T-helper 1 cell treated with Interleukin-12 subunit alpha and Interleukin-12 subunit beta and Interleukin-4 antibody, amounts not matched to agents 30 μg/mL and 1 μg/mL, for 36 hours (primary cell): ENCODE measurements at regions not wholly inside any gene's neighbourhood (a gene's known extent, or its start where the extent isn't known, plus 50 kb on each side); places are given as distances from the start of the nearest gene placed in this dataset.
"Not testable (repeated sequence)": the region's sequence is repeated elsewhere in the genome, so short reads cannot be mapped to it uniquely, and the experiment has no call there.

Source experiments
- H3K27ac Mint-ChIP-seq: one replicate; pipeline ENCODE4 v1.8.0; 2021; ENCODE audit warnings: mild to moderate bottlenecking, mixed read lengths
- H3K27me3 Mint-ChIP-seq: one replicate; pipeline ENCODE4 v1.8.0; 2021; ENCODE audit warnings: low read depth, mixed read lengths
- H3K36me3 Mint-ChIP-seq: one replicate; pipeline ENCODE4 v1.8.0; 2021; ENCODE audit warnings: low read depth, mixed read lengths
- H3K4me1 Mint-ChIP-seq: one replicate; pipeline ENCODE4 v1.8.0; 2021; ENCODE audit warnings: low read depth, mixed read lengths
- H3K4me3 Mint-ChIP-seq: one replicate; pipeline ENCODE4 v1.8.0; 2021; ENCODE audit warnings: mild to moderate bottlenecking, moderate library complexity, mixed read lengths
- H3K9me3 Mint-ChIP-seq: one replicate; pipeline ENCODE4 v1.8.0; 2021; ENCODE audit warnings: mixed read lengths

DNA sequence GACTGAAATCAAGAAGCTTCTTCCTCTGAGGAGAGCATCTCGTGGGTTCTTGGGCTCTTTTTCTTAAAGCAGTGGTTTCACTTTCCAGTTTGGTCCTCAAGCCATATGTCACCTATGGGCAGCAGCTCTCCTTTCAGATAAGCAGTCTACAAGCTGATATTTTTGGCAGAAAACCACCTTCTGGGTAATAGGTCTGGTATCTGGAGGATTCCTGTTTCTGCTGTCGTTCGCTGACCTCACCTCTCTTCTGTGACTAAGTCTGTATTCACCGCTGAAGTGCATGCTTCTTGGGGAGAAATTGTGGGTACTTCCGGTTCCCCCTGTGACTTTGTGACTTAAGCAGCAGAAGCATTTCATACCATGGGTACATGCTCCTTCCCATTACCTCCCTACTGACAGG, 193.6 kb downstream of the EDN1 start:
- H3K36me3 Mint-ChIP-seq, result no peaks in the 10 kb centered on the region
- no peaks in the 10 kb centered on the region for H3K27me3 Mint-ChIP-seq
- H3K9me3 Mint-ChIP-seq, result no peaks in the 10 kb centered on the region
- peaks cover 7% of the 10 kb centered on the region for H3K4me1 Mint-ChIP-seq
- no peak overlapping the region for H3K4me3 Mint-ChIP-seq
- no peak overlapping the region for H3K27ac Mint-ChIP-seq

- Mint-ChIP-seq H3K27ac (no peak overlapping the region), H3K27me3 (no peaks in the 10 kb centered on the region), H3K9me3 (no peaks in the 10 kb centered on the region), H3K4me3 (no peak overlapping the region), H3K36me3 (no peaks in the 10 kb centered on the region), H3K4me1 (peaks cover 7% of the 10 kb centered on the region)
These were observed 194.4 kb downstream of the EDN1 start for GRCh38 chr6:12484519-12484918.

GRCh38 chr6:12485226-12485764, 195.1 kb downstream of the EDN1 start:
- no peaks in the 10 kb centered on the region for H3K36me3 Mint-ChIP-seq
- H3K27me3 Mint-ChIP-seq, result no peaks in the 10 kb centered on the region
- H3K4me3 Mint-ChIP-seq, result no peak overlapping the region
- peaks cover 7% of the 10 kb centered on the region for H3K4me1 Mint-ChIP-seq
- H3K27ac Mint-ChIP-seq, result no peak overlapping the region
- no peaks in the 10 kb centered on the region for H3K9me3 Mint-ChIP-seq

DNA sequence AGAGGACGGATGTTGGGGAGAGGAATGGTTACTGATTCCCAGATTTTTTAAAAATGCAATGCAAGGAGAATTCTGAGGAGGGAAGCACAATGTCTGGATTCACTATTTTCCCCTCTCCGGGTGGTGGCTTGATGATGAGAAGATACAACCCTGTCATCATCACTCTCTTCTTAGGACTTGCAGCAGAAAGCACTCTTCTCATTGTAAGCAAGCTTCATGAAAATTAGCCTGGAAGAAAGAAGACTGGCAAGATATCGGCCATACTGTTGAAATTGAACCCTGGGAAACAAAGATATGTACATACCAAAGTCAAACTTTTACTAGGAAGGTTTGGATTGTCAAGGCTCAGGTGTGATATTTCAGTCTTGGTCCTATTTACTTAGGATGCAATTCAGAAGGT, 195.7 kb downstream of the EDN1 start:
- H3K4me3 Mint-ChIP-seq, result no peak overlapping the region
- H3K9me3 Mint-ChIP-seq, result no peaks in the 10 kb centered on the region
- no peaks in the 10 kb centered on the region for H3K27me3 Mint-ChIP-seq
- no peaks in the 10 kb centered on the region for H3K36me3 Mint-ChIP-seq
- peaks cover 7% of the 10 kb centered on the region for H3K4me1 Mint-ChIP-seq
- no peak overlapping the region for H3K27ac Mint-ChIP-seq

DNA sequence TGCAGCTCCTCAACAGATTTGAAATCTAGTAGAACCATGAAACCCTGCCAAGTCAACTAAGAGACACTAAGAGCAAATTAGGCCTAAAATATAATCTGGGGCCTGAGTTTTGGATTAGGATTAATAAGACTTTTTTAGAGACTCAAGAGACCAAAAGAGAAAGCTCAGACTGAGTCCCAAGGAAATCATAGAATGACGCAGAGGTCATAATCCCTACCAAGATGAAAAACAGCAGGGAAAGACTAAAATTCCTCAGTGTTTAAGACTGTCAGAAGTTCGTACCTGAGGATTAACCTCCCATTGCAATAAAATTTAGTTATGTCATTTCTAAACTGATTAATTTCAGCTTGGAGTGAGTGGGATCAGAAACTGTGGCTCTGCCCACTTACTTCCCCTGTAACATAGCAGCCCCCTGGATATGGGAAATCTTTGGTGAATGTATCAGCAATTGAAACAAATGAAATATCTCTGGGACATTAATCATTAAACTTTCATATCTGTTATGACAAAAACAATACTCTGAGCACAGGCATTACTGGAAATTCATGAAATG, 200.3 kb downstream of the EDN1 start:
- H3K9me3 Mint-ChIP-seq, result no peaks in the 10 kb centered on the region
- no peaks in the 10 kb centered on the region for H3K36me3 Mint-ChIP-seq
- H3K4me1 Mint-ChIP-seq, result no peaks in the 10 kb centered on the region
- H3K27ac Mint-ChIP-seq, result no peak overlapping the region
- no peak overlapping the region for H3K4me3 Mint-ChIP-seq
- H3K27me3 Mint-ChIP-seq, result no peaks in the 10 kb centered on the region

- Mint-ChIP-seq H3K9me3 (no peaks in the 10 kb centered on the region), H3K4me1 (no peaks in the 10 kb centered on the region), H3K36me3 (no peaks in the 10 kb centered on the region), H3K27me3 (no peaks in the 10 kb centered on the region), H3K27ac (no peak overlapping the region), H3K4me3 (no peak overlapping the region)
These were observed 200.9 kb downstream of the EDN1 start for GRCh38 chr6:12490904-12491571.

DNA sequence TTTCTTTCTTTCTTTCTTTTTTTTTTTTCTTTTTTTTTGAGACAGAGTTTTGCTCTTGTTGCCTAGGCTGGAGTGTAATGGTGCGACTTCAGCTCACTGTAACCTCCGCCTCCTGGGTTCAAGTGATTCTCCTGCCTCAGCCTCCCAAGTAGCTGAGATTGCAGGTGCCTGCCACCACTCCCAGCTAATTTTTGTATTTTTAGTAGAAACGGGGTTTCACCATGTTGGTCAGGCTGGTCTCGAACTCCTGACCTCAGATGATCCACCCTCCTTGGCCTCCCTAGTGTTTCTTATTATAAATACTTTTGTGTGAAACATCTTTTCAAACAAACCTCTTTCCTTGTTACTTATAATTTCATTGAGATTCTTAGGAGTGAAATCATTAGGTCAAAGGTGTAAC, 202.8 kb downstream of the EDN1 start:
- H3K4me3 Mint-ChIP-seq, H3K36me3 Mint-ChIP-seq: not testable (repeated sequence)

GRCh38 chr6:12493446-12493845, 203.3 kb downstream of the EDN1 start:
- Mint-ChIP-seq H3K9me3 (no peaks in the 10 kb centered on the region), H3K4me1 (no peaks in the 10 kb centered on the region), H3K27ac (no peak overlapping the region), H3K27me3 (no peaks in the 10 kb centered on the region), H3K36me3 (no peaks in the 10 kb centered on the region), H3K4me3 (no peak overlapping the region)

More for the DNA sequence above, 202.8 kb downstream of the EDN1 start:
- H3K27ac Mint-ChIP-seq, H3K4me1 Mint-ChIP-seq, H3K27me3 Mint-ChIP-seq, H3K9me3 Mint-ChIP-seq: not testable (repeated sequence)

DNA sequence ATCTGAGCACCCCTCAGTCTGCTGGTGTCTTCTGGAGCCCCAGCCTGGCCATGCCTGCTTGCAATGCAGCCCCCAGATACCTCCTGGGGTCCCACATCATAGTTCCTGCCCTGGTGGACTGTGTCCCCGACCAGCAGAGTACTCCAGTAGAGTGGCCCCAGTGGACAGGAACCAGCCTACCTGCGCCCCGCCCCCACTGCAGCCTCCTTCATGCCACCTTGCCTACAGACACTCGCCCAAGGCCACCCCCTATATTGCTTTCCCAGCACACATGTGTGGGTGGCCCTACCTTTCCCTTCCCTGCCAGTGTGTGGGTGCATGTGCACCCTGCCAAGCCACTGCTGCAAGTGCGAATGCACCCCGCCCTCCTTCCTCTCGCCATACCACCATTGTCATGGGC, 204.0 kb downstream of the EDN1 start:
- Mint-ChIP-seq H3K4me3 (no peak overlapping the region), H3K27ac (no peak overlapping the region), H3K36me3 (no peaks in the 10 kb centered on the region), H3K27me3 (no peaks in the 10 kb centered on the region), H3K9me3 (no peaks in the 10 kb centered on the region), H3K4me1 (no peaks in the 10 kb centered on the region)

DNA sequence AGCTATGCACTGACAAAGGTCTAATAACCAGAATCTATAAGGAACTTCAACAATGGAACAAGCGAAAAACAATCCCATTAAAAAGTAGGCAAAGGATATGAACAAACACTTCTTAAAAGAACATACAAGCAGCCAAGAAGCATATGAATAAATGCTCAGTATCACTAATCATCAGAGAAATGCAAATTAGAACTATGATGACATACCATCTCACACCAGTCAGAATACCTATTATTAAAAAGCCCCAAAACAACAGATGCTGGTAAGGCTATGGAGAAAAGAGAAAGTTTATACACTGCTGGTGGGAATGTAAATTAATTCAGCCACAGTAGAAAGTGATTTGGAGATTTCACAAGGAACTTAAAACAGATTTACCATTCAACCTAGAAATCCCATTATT, 211.8 kb downstream of the EDN1 start:
- H3K9me3 Mint-ChIP-seq, result no peaks in the 10 kb centered on the region
- H3K4me3 Mint-ChIP-seq, result no peak overlapping the region
- no peak overlapping the region for H3K27ac Mint-ChIP-seq
- no peaks in the 10 kb centered on the region for H3K4me1 Mint-ChIP-seq
- H3K27me3 Mint-ChIP-seq, result no peaks in the 10 kb centered on the region
- H3K36me3 Mint-ChIP-seq, result no peaks in the 10 kb centered on the region

DNA sequence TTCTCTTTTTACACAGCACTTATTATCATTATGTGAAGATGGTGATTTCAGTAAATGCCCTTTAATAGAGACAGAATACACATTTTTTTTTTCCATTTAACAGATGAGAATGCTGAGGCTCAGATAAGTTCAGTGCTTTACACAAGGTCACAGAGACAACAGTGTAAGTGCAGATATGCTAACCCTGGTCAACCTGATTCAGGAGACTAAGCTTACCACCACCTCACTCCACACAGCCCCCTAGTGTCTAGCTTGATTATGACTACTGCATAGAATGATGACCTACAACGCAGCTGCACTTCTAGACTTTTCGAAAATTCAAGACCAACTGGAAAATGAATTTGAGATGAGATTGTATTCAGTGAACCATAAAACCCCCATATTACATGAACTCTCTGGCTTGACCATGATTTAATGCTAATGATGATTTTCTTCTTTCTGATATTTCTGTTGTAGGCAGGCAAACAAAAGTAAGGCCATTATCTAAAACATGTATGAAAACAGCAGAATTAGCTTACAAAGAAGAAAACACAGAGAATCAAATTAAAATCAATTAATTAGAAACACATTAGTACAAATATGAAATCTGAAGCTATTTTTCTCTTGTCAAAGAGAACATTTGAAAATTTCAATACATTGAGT, 212.1 kb upstream of the PHACTR1 start:
- peaks cover 3% of the 10 kb centered on the region for H3K27me3 Mint-ChIP-seq
- H3K27ac Mint-ChIP-seq, result no peak overlapping the region
- H3K9me3 Mint-ChIP-seq, result no peaks in the 10 kb centered on the region
- no peaks in the 10 kb centered on the region for H3K4me1 Mint-ChIP-seq
- no peak overlapping the region for H3K4me3 Mint-ChIP-seq
- no peaks in the 10 kb centered on the region for H3K36me3 Mint-ChIP-seq

DNA sequence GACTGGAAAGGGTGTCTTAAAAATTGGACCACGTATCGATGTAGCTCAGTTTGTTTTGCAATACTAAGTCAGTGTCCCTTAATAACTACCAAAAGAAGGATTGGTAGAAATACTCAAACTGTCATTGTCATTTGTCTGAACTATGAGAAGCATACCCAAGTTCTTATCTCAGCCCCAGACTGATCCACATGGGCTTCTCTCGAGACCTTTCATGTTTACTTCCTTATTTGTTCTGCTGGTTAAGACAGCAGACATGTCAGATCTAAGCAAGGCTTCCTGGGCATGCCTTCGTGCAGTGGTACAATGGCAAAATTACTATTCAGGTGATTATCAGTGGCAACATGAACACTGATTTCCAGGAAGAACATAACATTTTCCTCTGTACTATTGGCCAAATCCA, 211.1 kb upstream of the PHACTR1 start:
- no peaks in the 10 kb centered on the region for H3K36me3 Mint-ChIP-seq
- no peaks in the 10 kb centered on the region for H3K9me3 Mint-ChIP-seq
- H3K27ac Mint-ChIP-seq, result no peak overlapping the region
- peaks cover 3% of the 10 kb centered on the region for H3K27me3 Mint-ChIP-seq
- H3K4me3 Mint-ChIP-seq, result no peak overlapping the region
- H3K4me1 Mint-ChIP-seq, result no peaks in the 10 kb centered on the region

DNA sequence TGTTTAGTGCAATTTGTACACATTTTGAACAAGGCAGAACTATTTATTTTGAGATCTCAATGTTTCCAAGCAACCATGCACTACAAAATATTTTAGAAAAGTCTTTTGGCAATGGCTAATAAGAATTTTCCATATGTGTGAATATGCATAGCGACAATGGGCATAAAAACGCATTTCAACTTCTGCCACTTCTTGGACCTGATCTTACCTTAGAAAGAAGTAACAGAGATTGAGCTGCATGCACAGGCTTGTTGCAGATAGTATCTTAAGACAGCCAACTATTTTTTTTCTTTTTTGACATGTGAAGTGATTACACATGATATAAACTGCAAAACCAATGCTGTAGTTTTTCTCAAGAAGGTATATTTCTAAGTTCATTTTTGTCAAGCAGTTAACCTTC, 210.4 kb upstream of the PHACTR1 start:
- Mint-ChIP-seq H3K36me3 (no peaks in the 10 kb centered on the region), H3K4me1 (no peaks in the 10 kb centered on the region), H3K9me3 (no peaks in the 10 kb centered on the region), H3K27ac (no peak overlapping the region), H3K4me3 (no peak overlapping the region), H3K27me3 (peaks cover 3% of the 10 kb centered on the region)

- no peak overlapping the region for H3K4me3 Mint-ChIP-seq
- H3K36me3 Mint-ChIP-seq, result no peaks in the 10 kb centered on the region
- peaks cover 3% of the 10 kb centered on the region for H3K27me3 Mint-ChIP-seq
- no peak overlapping the region for H3K27ac Mint-ChIP-seq
- H3K9me3 Mint-ChIP-seq, result no peaks in the 10 kb centered on the region
- no peaks in the 10 kb centered on the region for H3K4me1 Mint-ChIP-seq
These were observed 208.9 kb upstream of the PHACTR1 start for GRCh38 chr6:12507636-12508035.

DNA sequence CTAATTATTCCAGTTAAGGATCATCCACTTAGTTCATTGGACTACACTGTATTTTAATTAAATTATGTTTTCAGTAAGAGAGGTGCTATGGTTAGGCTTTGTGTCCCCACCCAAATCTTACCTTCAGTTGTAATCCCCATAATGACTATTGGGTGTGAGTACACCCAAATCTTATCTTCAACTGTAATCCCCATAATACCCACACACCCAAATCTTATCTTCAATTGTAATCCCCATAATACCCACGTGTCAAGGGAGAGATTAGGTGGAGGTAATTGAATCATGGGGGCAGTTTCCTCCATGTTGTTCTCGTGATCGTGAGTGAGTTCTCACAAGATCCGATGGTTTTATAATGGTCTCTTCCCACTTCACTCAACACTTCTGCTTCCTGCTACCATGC, 208.0 kb upstream of the PHACTR1 start:
- H3K27ac Mint-ChIP-seq, result no peak overlapping the region
- H3K36me3 Mint-ChIP-seq, result no peaks in the 10 kb centered on the region
- H3K4me3 Mint-ChIP-seq, result no peak overlapping the region
- H3K9me3 Mint-ChIP-seq, result no peaks in the 10 kb centered on the region
- H3K4me1 Mint-ChIP-seq, result no peaks in the 10 kb centered on the region
- H3K27me3 Mint-ChIP-seq, result peaks cover 3% of the 10 kb centered on the region
